HCT116 (cell line): ENCODE measurements at regions not wholly inside any gene's neighbourhood (a gene's known extent, or its start where the extent isn't known, plus 50 kb on each side); places are given as distances from the start of the nearest gene placed in this dataset.

Source experiments
- ATAC-seq: fragments of 200-7000 bp; cut with Tn5 transposase; 2 replicates; pipeline ENCODE4 v1.9.1; 2020; ENCODE audit warnings: mild to moderate bottlenecking, moderate library complexity
- BruUV-seq: library from RNA; stranded (reverse); fragments of 400-500 nt; replicated peaks from 2 replicates; lab custom pipeline; 2021; lab: Mats Ljungman, UMichigan
- CTCF ChIA-PET: fragments of 300-600 bp; sonication (Branson Sonifier 250); formaldehyde crosslinking; loops from one replicate; lab custom pipeline; 2021; ENCODE audit warnings: antibody characterized with exemption; lab: Charles Lee
- POLR2A ChIA-PET: fragments of 300-600, 350-600 bp; sonication (Branson Sonifier 250); formaldehyde crosslinking; loops from one replicate; lab custom pipeline; 2021; ENCODE audit warnings: antibody characterized with exemption; lab: Charles Lee
- RAD21 ChIA-PET, 2 experiments: fragments of 300-600 bp; sonication (Branson Sonifier 250); formaldehyde crosslinking; loops; one replicate each; lab custom pipeline; 2023; ENCODE audit warnings: low total read pairs in 2 of 2; ENCODE audit not compliant: uncharacterized antibody in 2 of 2, unreplicated experiment in 2 of 2, low non-redundant PET in 1 of 2; lab: Charles Lee
- DNase-seq: peaks from one replicate; pipeline ENCODE4 v3.0.0-alpha.2; 2010; ENCODE audit warnings: low read depth, low spot score
- H2AFZ ChIP-seq: fragments of 200-600 bp; shearing (Covaris generic), sonication (generic); 2 replicates; pipeline ENCODE4 v1.6.1; 2017; ENCODE audit warnings: low read depth, mixed run types, mixed read lengths, antibody characterized with exemption, low read length; ENCODE audit not compliant: poor library complexity, severe bottlenecking
- H3K27ac ChIP-seq: 2 replicates; pipeline ENCODE4 v1.5.1; 2012; ENCODE audit warnings: low read depth, low read length
- H3K27me3 ChIP-seq: fragments of 200-600 bp; sonication (generic); 2 replicates; pipeline ENCODE4 v1.6.1; 2016; ENCODE audit warnings: mixed run types, low read length, mixed read lengths; ENCODE audit not compliant: insufficient read depth
- H3K36me3 ChIP-seq, 2 experiments: fragments of 200-500 bp in 1 of 2; fragments of 200-600 bp in 1 of 2; sonication (Bioruptor generic) in 1 of 2; sonication (generic) in 1 of 2; 2 replicates each; pipeline versions ENCODE4 v1.5.1 to v1.6.1; 2014 to 2016; ENCODE audit warnings: low read length in 2 of 2, inconsistent platforms in 1 of 2, mixed read lengths in 1 of 2, mixed run types in 1 of 2; ENCODE audit not compliant: insufficient read depth in 2 of 2, control insufficient read depth in 1 of 2
- H3K4me1 ChIP-seq, 2 experiments: fragments of 200-600 bp in 1 of 2; sonication (generic) in 1 of 2; 2 replicates each; pipeline versions ENCODE4 v1.5.1 to v1.6.1; 2012 to 2017; ENCODE audit warnings: low read length in 2 of 2, inconsistent platforms in 1 of 2, mild to moderate bottlenecking in 1 of 2, mixed read lengths in 1 of 2, mixed run types in 1 of 2, moderate library complexity in 1 of 2; ENCODE audit not compliant: insufficient read depth in 2 of 2, control insufficient read depth in 1 of 2
- H3K4me2 ChIP-seq: fragments of 200-600 bp; sonication (generic); 2 replicates; pipeline ENCODE4 v1.6.1; 2017; ENCODE audit warnings: mixed run types, low read length, mixed read lengths
- H3K4me3 ChIP-seq, 2 experiments: fragments of 200-600 bp in 1 of 2; sonication (generic) in 1 of 2; replicated peaks in 1 of 2; 2 replicates each; pipeline ENCODE4 v1.5.1; 2011 to 2016; ENCODE audit warnings: low read length in 2 of 2, control low read depth in 1 of 2, low read depth in 1 of 2, mild to moderate bottlenecking in 1 of 2, mixed read lengths in 1 of 2, mixed run types in 1 of 2
- H3K79me2 ChIP-seq: fragments of 200-600 bp; sonication (generic); 2 replicates; pipeline ENCODE4 v1.6.1; 2017; ENCODE audit warnings: mild to moderate bottlenecking, mixed run types, low read length, moderate library complexity, mixed read lengths; ENCODE audit not compliant: insufficient read depth
- H3K9ac ChIP-seq: fragments of 200-600 bp; sonication (generic); 2 replicates; pipeline ENCODE4 v1.6.1; 2016; ENCODE audit warnings: low read length, mixed read lengths
- H3K9me2 ChIP-seq: fragments of 200-600 bp; sonication (generic), shearing (Covaris generic); 2 replicates; pipeline ENCODE4 v1.6.1; 2017; ENCODE audit warnings: mixed run types, mild to moderate bottlenecking, moderate library complexity; ENCODE audit not compliant: insufficient read depth
- H3K9me3 ChIP-seq, 2 experiments: fragments of 200-500 bp in 1 of 2; fragments of 200-600 bp in 1 of 2; sonication (Bioruptor generic) in 1 of 2; sonication (generic) in 1 of 2; 2 replicates each; pipeline ENCODE4 v1.6.1; 2014 to 2017; ENCODE audit warnings: low read length in 2 of 2, mixed read lengths in 2 of 2, inconsistent platforms in 1 of 2, low read depth in 1 of 2, mild to moderate bottlenecking in 1 of 2, mixed run types in 1 of 2, moderate library complexity in 1 of 2; ENCODE audit not compliant: control insufficient read depth in 1 of 2, insufficient read depth in 1 of 2
- H4K20me1 ChIP-seq: fragments of 200-600 bp; sonication (generic), shearing (Covaris generic); 2 replicates; pipeline ENCODE4 v1.6.1; 2017; ENCODE audit warnings: mixed run types, mild to moderate bottlenecking, moderate library complexity; ENCODE audit not compliant: insufficient read depth
- ATF3 ChIP-seq: IDR thresholded peaks from 2 replicates; pipeline ENCODE4 v1.6.1; 2012
- CEBPB ChIP-seq: IDR thresholded peaks from 2 replicates; pipeline ENCODE4 v1.6.1; 2012; ENCODE audit warnings: low read depth
- EZH2 ChIP-seq: fragments of 200-600 bp; sonication (generic); IDR thresholded peaks from 2 replicates; pipeline ENCODE4 v1.6.1; 2017; ENCODE audit warnings: antibody characterized with exemption, mixed run types
- EZH2phosphoT487 ChIP-seq: fragments of 200-600 bp; IDR thresholded peaks from 2 replicates; pipeline ENCODE4 v1.6.1; 2018; ENCODE audit warnings: antibody characterized with exemption, borderline replicate concordance
- JUND ChIP-seq: IDR thresholded peaks from 2 replicates; pipeline ENCODE4 v1.6.1; 2012
- POLR2A ChIP-seq: IDR thresholded peaks from 2 replicates; pipeline ENCODE4 v1.7.0; 2011; ENCODE audit warnings: borderline replicate concordance; ENCODE audit not compliant: insufficient read depth, insufficient read length; ENCODE audit errors: extremely low read depth
- POLR2AphosphoS5 ChIP-seq: IDR thresholded peaks from 2 replicates; pipeline ENCODE4 v1.6.1; 2011; ENCODE audit warnings: mild to moderate bottlenecking, low read depth, low read length, moderate library complexity
- RAD21 ChIP-seq: IDR thresholded peaks from 2 replicates; pipeline ENCODE4 v1.6.1; 2012; ENCODE audit warnings: low read depth, mild to moderate bottlenecking
- SIN3A ChIP-seq: IDR thresholded peaks from 2 replicates; pipeline ENCODE4 v1.6.1; 2012; ENCODE audit warnings: low read depth
- SRF ChIP-seq: IDR thresholded peaks from 2 replicates; pipeline ENCODE4 v1.6.1; 2012; ENCODE audit warnings: low read depth
- TCF7L2 ChIP-seq: IDR thresholded peaks from 2 replicates; pipeline ENCODE4 v1.7.0; 2011; ENCODE audit warnings: borderline replicate concordance, inconsistent platforms; ENCODE audit not compliant: insufficient read depth, insufficient read length; ENCODE audit errors: extremely low read depth
- YY1 ChIP-seq: IDR thresholded peaks from 2 replicates; pipeline ENCODE4 v1.6.1; 2011; ENCODE audit warnings: low read length, low read depth, moderate library complexity, mild to moderate bottlenecking; ENCODE audit not compliant: insufficient replicate concordance; ENCODE audit errors: extremely low read depth
- ZBTB33 ChIP-seq: IDR thresholded peaks from 2 replicates; pipeline ENCODE4 v1.6.1; 2011; ENCODE audit warnings: mild to moderate bottlenecking, low read length, moderate library complexity; ENCODE audit not compliant: insufficient replicate concordance; ENCODE audit errors: extremely low read depth
- ZNF274 ChIP-seq: fragments of 200-500 bp; sonication (Bioruptor generic); IDR thresholded peaks from 2 replicates; pipeline ENCODE4 v1.6.1; 2014; ENCODE audit warnings: mild to moderate bottlenecking, low read depth, low read length, inconsistent platforms
- intact Hi-C: fragments of 100-400 bp; cut with micrococcal nuclease; formaldehyde crosslinking; loops from 2 replicates; pipeline ENCODE4 v1.10.0; 2022
- TF ChIP-seq, protein P1 (sequence below): IDR thresholded peaks from 2 replicates; pipeline ENCODE4 v1.6.1; 2012; ENCODE audit warnings: low read depth
- TF ChIP-seq, protein P2 (sequence below), 3 experiments: fragments of 200-600 bp in 1 of 3; sonication (generic) in 1 of 3; IDR thresholded peaks in 2 of 3; conservative IDR thresholded peaks in 1 of 3; 2 replicates each; pipeline ENCODE4 v1.5.1; 2012 to 2017; ENCODE audit warnings: low read depth in 2 of 3, low read length in 2 of 3, antibody characterized with exemption in 1 of 3, borderline replicate concordance in 1 of 3, control low read depth in 1 of 3, mild to moderate bottlenecking in 1 of 3, mixed read lengths in 1 of 3, mixed run types in 1 of 3, moderate library complexity in 1 of 3; ENCODE audit not compliant: insufficient read depth in 1 of 3
- TF ChIP-seq, protein P3 (sequence below): IDR thresholded peaks from 2 replicates; pipeline ENCODE4 v1.6.1; 2012

- intact Hi-C loops = loop anchor here (10.0 kb wide), 1 partner anchor 168 kb away; no protein-coding TSS in a partner anchor
- no peak overlapping the region for H3K4me3 ChIP-seq
- ATAC-seq (no peak), DNase-seq (no peak)
- POLR2A ChIA-PET = no interaction called here
- H3K4me2 ChIP-seq = no peak overlapping the region
- peaks cover 2% of the 10 kb centered on the region; the same call in 1 of the 2 replicates for H3K27me3 ChIP-seq
- no peaks in the 10 kb centered on the region for H3K4me1 ChIP-seq
- H3K36me3 ChIP-seq = no peaks in the 10 kb centered on the region
- no peaks in the 10 kb centered on the region for H4K20me1 ChIP-seq
- H3K9ac ChIP-seq = no peak overlapping the region
- no peak overlapping the region for H2AFZ ChIP-seq
- RAD21 ChIA-PET = no interaction called here
- CTCF ChIA-PET = no interaction called here
- no peaks in the 10 kb centered on the region for H3K9me2 ChIP-seq
- no peaks in the 10 kb centered on the region for H3K79me2 ChIP-seq
- TF ChIP-seq EZH2 (no peak), SIN3A (no peak), POLR2AphosphoS5 (no peak), EZH2phosphoT487 (no peak), SRF (no peak), ATF3 (no peak), POLR2A (no peak), TCF7L2 (no peak), YY1 (no peak), JUND (no peak), ZNF274 (no peak), RAD21 (no peak), ZBTB33 (no peak), CEBPB (no peak)
- TF ChIP-seq, protein P1, sequence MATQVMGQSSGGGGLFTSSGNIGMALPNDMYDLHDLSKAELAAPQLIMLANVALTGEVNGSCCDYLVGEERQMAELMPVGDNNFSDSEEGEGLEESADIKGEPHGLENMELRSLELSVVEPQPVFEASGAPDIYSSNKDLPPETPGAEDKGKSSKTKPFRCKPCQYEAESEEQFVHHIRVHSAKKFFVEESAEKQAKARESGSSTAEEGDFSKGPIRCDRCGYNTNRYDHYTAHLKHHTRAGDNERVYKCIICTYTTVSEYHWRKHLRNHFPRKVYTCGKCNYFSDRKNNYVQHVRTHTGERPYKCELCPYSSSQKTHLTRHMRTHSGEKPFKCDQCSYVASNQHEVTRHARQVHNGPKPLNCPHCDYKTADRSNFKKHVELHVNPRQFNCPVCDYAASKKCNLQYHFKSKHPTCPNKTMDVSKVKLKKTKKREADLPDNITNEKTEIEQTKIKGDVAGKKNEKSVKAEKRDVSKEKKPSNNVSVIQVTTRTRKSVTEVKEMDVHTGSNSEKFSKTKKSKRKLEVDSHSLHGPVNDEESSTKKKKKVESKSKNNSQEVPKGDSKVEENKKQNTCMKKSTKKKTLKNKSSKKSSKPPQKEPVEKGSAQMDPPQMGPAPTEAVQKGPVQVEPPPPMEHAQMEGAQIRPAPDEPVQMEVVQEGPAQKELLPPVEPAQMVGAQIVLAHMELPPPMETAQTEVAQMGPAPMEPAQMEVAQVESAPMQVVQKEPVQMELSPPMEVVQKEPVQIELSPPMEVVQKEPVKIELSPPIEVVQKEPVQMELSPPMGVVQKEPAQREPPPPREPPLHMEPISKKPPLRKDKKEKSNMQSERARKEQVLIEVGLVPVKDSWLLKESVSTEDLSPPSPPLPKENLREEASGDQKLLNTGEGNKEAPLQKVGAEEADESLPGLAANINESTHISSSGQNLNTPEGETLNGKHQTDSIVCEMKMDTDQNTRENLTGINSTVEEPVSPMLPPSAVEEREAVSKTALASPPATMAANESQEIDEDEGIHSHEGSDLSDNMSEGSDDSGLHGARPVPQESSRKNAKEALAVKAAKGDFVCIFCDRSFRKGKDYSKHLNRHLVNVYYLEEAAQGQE = no peak
- TF ChIP-seq, protein P2, sequence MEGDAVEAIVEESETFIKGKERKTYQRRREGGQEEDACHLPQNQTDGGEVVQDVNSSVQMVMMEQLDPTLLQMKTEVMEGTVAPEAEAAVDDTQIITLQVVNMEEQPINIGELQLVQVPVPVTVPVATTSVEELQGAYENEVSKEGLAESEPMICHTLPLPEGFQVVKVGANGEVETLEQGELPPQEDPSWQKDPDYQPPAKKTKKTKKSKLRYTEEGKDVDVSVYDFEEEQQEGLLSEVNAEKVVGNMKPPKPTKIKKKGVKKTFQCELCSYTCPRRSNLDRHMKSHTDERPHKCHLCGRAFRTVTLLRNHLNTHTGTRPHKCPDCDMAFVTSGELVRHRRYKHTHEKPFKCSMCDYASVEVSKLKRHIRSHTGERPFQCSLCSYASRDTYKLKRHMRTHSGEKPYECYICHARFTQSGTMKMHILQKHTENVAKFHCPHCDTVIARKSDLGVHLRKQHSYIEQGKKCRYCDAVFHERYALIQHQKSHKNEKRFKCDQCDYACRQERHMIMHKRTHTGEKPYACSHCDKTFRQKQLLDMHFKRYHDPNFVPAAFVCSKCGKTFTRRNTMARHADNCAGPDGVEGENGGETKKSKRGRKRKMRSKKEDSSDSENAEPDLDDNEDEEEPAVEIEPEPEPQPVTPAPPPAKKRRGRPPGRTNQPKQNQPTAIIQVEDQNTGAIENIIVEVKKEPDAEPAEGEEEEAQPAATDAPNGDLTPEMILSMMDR (IDR thresholded peaks at IDR 0.05 in 2 of 3, conservative IDR thresholded peaks at IDR 0.05 in 1 of 3; ENCODE audit: borderline replicate concordance in 1 of 3, insufficient read depth in 1 of 3, low read depth in 2 of 3, low read length in 2 of 3) = no peak
- TF ChIP-seq, protein P3, sequence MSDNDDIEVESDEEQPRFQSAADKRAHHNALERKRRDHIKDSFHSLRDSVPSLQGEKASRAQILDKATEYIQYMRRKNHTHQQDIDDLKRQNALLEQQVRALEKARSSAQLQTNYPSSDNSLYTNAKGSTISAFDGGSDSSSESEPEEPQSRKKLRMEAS = no peak
- BruUV-seq = no TSS peak
- no peak overlapping the region for H3K27ac ChIP-seq
- no peaks in the 10 kb centered on the region for H3K9me3 ChIP-seq
These were observed 239.1 kb upstream of the PWP1 start for GRCh38 chr12:107446476-107446875.
